ENCODE measurements at regions not wholly inside any gene's neighbourhood (a gene's known extent, or its start where the extent isn't known, plus 50 kb on each side); places are given as distances from the start of the nearest gene placed in this dataset.

- TF ChIP-seq CTCF (tag by site-specific recombination; IDR thresholded peaks at IDR 0.05) (no peak), ZNF426 (tag by site-specific recombination; IDR thresholded peaks at IDR 0.05) (no peak), REST (tag by site-specific recombination; IDR thresholded peaks at IDR 0.05) (no peak), ZNF280D (tag by site-specific recombination; IDR thresholded peaks at IDR 0.05) (no peak)
Measured at GRCh38 chr3:95508124-95508523, 1306.3 kb upstream of the EPHA6 start.

Measured in HEK293 (cell line).